ENCODE measurements at regions not wholly inside any gene's neighbourhood (a gene's known extent, or its start where the extent isn't known, plus 50 kb on each side); places are given as distances from the start of the nearest gene placed in this dataset.

- TF ChIP-seq, protein P1, sequence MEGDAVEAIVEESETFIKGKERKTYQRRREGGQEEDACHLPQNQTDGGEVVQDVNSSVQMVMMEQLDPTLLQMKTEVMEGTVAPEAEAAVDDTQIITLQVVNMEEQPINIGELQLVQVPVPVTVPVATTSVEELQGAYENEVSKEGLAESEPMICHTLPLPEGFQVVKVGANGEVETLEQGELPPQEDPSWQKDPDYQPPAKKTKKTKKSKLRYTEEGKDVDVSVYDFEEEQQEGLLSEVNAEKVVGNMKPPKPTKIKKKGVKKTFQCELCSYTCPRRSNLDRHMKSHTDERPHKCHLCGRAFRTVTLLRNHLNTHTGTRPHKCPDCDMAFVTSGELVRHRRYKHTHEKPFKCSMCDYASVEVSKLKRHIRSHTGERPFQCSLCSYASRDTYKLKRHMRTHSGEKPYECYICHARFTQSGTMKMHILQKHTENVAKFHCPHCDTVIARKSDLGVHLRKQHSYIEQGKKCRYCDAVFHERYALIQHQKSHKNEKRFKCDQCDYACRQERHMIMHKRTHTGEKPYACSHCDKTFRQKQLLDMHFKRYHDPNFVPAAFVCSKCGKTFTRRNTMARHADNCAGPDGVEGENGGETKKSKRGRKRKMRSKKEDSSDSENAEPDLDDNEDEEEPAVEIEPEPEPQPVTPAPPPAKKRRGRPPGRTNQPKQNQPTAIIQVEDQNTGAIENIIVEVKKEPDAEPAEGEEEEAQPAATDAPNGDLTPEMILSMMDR (IDR thresholded peaks at IDR 0.05; ENCODE audit: poor library complexity), result no peak
- no peak for TF ChIP-seq EZH2phosphoT487 (IDR thresholded peaks at IDR 0.05; ENCODE audit: low read depth, severe bottlenecking, unreplicated experiment)
Measured at GRCh38 chr5:109486200-109486804, 76.5 kb upstream of the PJA2 start.

Measured in hepatocyte (in vitro differentiated cells).